Heart left ventricle (tissue), 13 donors: ENCODE measurements at regions not wholly inside any gene's neighbourhood (a gene's known extent, or its start where the extent isn't known, plus 50 kb on each side); places are given as distances from the start of the nearest gene placed in this dataset.

ENCODE experiments used
- CTCF ChIP-seq, 12 donors: fragments of 200-600 bp; sonication (generic) in 4 of 12; IDR thresholded peaks; one replicate each; pipeline versions ENCODE4 v1.5.0 to v1.8.0; 2018 to 2022; ENCODE audit warnings: antibody characterized with exemption in 12 of 12, mild to moderate bottlenecking in 5 of 12
- POLR2A ChIP-seq, 2 donors: fragments of 450-650 bp; IDR thresholded peaks; one replicate each; pipeline ENCODE4 v1.6.1; 2017; ENCODE audit warnings: antibody characterized with exemption in 2 of 2, mild to moderate bottlenecking in 2 of 2, moderate library complexity in 2 of 2
- donor health status: ischemic (EF 13 %, LVEDD 7.1; RV severe dilation, severe dysfunction).
- donor health status: DM: no; HTN: yes; CAD: no.
- donor health status: DM: no; HTN: no; CAD: no.
- donor health status: ischemic (EF 25% LVEDD 6.9; RV normal size, moderate dysfunction).
- donor health status: ischemic (EF 25% LVEDD 5.7; RV mildly dilated, moderate dysfunction).
- donor health status: ischemic (EF 35%, LVEDD 5.7; RV mildly dilated, moderate dysfunction).
- donor health status: nonischemic (EF 11% LVEDD 7.7; RV severe dilation, severe dysfunction).
- donor health status: DM: yes; HTN: yes; CAD: no.
- donor health status: PGD.
- donor health status: ischemic (EF 29% LVEDD 5.4; RV normal size, mild dysfunction).
- donor health status: nonischemic (EF 23%, LVEDD 6.1; RV moderate dilation, normal function).

- TF ChIP-seq POLR2A (IDR thresholded peaks at IDR 0.05) (no peak), CTCF (IDR thresholded peaks at IDR 0.05) (no peak)
Measured at GRCh38 chr12:83321971-83322370, 635.3 kb downstream of the TMTC2 start.
